ENCODE measurements at regions not wholly inside any gene's neighbourhood (a gene's known extent, or its start where the extent isn't known, plus 50 kb on each side); places are given as distances from the start of the nearest gene placed in this dataset.
A peak's percentile ranks its signal among the peaks of the same experiment; 100 is the strongest.

GRCh38 chr2:107760620-107761364, 65.9 kb upstream of the RGPD4 start:
- DNase-seq (ENCODE audit: low spot score) = no peak

GRCh38 chr2:107772353-107772752, 54.3 kb upstream of the RGPD4 start:
- peak; percentile 28 for DNase-seq (ENCODE audit: low spot score)

GRCh38 chr2:107775211-107775610, 51.5 kb upstream of the RGPD4 start:
- DNase-seq (ENCODE audit: low spot score) = no peak

GRCh38 chr2:107775791-107776190, 50.9 kb upstream of the RGPD4 start:
- DNase-seq (ENCODE audit: low spot score) = no peak

- no peak for DNase-seq (ENCODE audit: low spot score)
Observed at GRCh38 chr2:107776362-107776761, 50.3 kb upstream of the RGPD4 start.
